Liver (tissue), 3 donors: ENCODE measurements at regions not wholly inside any gene's neighbourhood (a gene's known extent, or its start where the extent isn't known, plus 50 kb on each side); places are given as distances from the start of the nearest gene placed in this dataset.

ENCODE experiments used
- JUND ChIP-seq, 2 donors: IDR thresholded peaks; 2 replicates each; pipeline ENCODE4 v1.6.1; 2016; ENCODE audit warnings: antibody characterized with exemption in 2 of 2
- RAD21 ChIP-seq, 2 donors: IDR thresholded peaks; 2 replicates each; pipeline ENCODE4 v1.6.1; 2016; ENCODE audit warnings: antibody characterized with exemption in 2 of 2, mild to moderate bottlenecking in 2 of 2
- TAF1 ChIP-seq: conservative IDR thresholded peaks from 2 replicates; pipeline ENCODE4 v1.6.1; 2016; ENCODE audit warnings: antibody characterized with exemption, mild to moderate bottlenecking
- YY1 ChIP-seq: IDR thresholded peaks from 2 replicates; pipeline ENCODE4 v1.6.1; 2016; ENCODE audit warnings: antibody characterized with exemption, mild to moderate bottlenecking
- TF ChIP-seq, protein P1 (sequence below): fragments of 150-350 bp; IDR thresholded peaks from 2 replicates; pipeline ENCODE4 v1.5.1; 2017; ENCODE audit warnings: improper control_type of control experiment, low read depth, low read length; ENCODE audit not compliant: missing input control
- TF ChIP-seq, protein P2 (sequence below): IDR thresholded peaks from 2 replicates; pipeline ENCODE4 v1.6.1; 2016; ENCODE audit warnings: antibody characterized with exemption, mild to moderate bottlenecking
- TF ChIP-seq, protein P3 (sequence below): IDR thresholded peaks from 2 replicates; pipeline ENCODE4 v1.6.1; 2016; ENCODE audit warnings: antibody characterized with exemption
- TF ChIP-seq, protein P4 (sequence below): IDR thresholded peaks from 2 replicates; pipeline ENCODE4 v1.6.1; 2016; ENCODE audit warnings: antibody characterized with exemption
- donor health status: healthy.
- donor health status: healthy.

DNA sequence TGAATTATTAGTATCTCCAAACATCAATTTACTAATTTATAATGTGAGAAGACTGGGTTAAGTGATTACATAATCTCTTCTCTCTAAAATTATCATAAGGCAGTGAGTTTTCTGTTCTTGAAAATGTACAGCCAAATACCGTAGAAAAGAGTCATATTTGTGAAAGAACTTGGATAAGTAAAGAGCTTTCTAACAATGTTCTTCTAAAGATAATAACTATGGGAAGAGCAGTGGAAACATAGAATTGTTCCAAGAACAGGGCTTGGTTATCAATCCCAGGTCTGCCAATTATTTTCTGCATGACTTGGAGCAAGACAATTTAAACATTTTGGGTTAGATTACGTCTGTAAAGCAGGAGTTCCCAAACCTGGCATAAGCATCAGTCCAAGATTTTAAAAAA, 198.1 kb upstream of the SGK1 start:
- TF ChIP-seq, protein P1, sequence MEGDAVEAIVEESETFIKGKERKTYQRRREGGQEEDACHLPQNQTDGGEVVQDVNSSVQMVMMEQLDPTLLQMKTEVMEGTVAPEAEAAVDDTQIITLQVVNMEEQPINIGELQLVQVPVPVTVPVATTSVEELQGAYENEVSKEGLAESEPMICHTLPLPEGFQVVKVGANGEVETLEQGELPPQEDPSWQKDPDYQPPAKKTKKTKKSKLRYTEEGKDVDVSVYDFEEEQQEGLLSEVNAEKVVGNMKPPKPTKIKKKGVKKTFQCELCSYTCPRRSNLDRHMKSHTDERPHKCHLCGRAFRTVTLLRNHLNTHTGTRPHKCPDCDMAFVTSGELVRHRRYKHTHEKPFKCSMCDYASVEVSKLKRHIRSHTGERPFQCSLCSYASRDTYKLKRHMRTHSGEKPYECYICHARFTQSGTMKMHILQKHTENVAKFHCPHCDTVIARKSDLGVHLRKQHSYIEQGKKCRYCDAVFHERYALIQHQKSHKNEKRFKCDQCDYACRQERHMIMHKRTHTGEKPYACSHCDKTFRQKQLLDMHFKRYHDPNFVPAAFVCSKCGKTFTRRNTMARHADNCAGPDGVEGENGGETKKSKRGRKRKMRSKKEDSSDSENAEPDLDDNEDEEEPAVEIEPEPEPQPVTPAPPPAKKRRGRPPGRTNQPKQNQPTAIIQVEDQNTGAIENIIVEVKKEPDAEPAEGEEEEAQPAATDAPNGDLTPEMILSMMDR: no peak
- TF ChIP-seq, protein P2, sequence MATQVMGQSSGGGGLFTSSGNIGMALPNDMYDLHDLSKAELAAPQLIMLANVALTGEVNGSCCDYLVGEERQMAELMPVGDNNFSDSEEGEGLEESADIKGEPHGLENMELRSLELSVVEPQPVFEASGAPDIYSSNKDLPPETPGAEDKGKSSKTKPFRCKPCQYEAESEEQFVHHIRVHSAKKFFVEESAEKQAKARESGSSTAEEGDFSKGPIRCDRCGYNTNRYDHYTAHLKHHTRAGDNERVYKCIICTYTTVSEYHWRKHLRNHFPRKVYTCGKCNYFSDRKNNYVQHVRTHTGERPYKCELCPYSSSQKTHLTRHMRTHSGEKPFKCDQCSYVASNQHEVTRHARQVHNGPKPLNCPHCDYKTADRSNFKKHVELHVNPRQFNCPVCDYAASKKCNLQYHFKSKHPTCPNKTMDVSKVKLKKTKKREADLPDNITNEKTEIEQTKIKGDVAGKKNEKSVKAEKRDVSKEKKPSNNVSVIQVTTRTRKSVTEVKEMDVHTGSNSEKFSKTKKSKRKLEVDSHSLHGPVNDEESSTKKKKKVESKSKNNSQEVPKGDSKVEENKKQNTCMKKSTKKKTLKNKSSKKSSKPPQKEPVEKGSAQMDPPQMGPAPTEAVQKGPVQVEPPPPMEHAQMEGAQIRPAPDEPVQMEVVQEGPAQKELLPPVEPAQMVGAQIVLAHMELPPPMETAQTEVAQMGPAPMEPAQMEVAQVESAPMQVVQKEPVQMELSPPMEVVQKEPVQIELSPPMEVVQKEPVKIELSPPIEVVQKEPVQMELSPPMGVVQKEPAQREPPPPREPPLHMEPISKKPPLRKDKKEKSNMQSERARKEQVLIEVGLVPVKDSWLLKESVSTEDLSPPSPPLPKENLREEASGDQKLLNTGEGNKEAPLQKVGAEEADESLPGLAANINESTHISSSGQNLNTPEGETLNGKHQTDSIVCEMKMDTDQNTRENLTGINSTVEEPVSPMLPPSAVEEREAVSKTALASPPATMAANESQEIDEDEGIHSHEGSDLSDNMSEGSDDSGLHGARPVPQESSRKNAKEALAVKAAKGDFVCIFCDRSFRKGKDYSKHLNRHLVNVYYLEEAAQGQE: no peak
- TF ChIP-seq RAD21 (IDR thresholded peaks at IDR 0.05) (no peak), JUND (IDR thresholded peaks at IDR 0.05) (no peak), TAF1 (no peak), YY1 (no peak)
- TF ChIP-seq, protein P3, sequence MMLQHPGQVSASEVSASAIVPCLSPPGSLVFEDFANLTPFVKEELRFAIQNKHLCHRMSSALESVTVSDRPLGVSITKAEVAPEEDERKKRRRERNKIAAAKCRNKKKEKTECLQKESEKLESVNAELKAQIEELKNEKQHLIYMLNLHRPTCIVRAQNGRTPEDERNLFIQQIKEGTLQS: no peak
- TF ChIP-seq, protein P4, sequence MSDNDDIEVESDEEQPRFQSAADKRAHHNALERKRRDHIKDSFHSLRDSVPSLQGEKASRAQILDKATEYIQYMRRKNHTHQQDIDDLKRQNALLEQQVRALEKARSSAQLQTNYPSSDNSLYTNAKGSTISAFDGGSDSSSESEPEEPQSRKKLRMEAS: no peak
